ENCODE measurements at regions not wholly inside any gene's neighbourhood (a gene's known extent, or its start where the extent isn't known, plus 50 kb on each side); places are given as distances from the start of the nearest gene placed in this dataset.

DNA sequence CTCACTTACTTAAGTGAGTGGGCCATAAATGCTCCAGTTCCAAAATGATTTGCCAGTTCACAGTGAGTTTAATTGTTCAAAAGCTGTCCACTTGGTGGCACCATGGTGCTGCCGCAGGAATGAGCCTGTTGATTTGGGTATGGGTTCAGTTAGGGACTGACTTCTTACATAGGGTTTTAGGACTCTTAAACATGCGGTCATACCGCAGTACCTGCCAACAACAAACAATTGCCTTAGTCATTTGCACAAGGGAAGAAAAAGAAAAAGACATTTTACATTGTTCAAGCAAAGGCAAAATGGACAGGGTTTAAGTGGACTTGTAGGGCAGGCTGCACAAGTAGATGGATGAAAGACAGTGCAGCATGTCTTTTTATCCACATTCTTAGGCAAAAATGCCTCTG is 80.0 kb upstream of the DBX2 start:
- Histone ChIP-seq H2BK120ac (ENCODE audit: low read depth, low read length) (no peak overlapping the region), H4K8ac (ENCODE audit: low read length) (no peak overlapping the region), H4K91ac (ENCODE audit: low read length) (no peak overlapping the region), H3K4me2 (ENCODE audit: low read length, poor library complexity, severe bottlenecking) (no peak overlapping the region), H2AFZ (ENCODE audit: low read depth, low read length) (no peak overlapping the region), H3K4me1 (ENCODE audit: control insufficient read depth, insufficient read depth, low read depth, low read length) (no peaks in the 10 kb centered on the region), H3K27me3 (ENCODE audit: control insufficient read depth in 1 of 2, insufficient read depth in 1 of 2, low read length in 2 of 2) (peaks cover 5 to 22% of the 10 kb centered on the region in 2 experiments), H3K14ac (ENCODE audit: low read length in 2 of 2) (no peak overlapping the region), H2BK12ac (ENCODE audit: low read length in 2 of 2) (no peak overlapping the region), H3K9ac (ENCODE audit: low read length) (no peak overlapping the region), H2BK15ac (ENCODE audit: low read depth, poor library complexity, severe bottlenecking) (no peak overlapping the region), H3K4ac (ENCODE audit: low read depth in 1 of 2, low read length in 2 of 2) (no peak overlapping the region), H3K36me3 (ENCODE audit: control insufficient read depth in 1 of 2, insufficient read depth in 2 of 2, low read depth in 1 of 2, low read length in 2 of 2) (no peaks in the 10 kb centered on the region), H3K23ac (ENCODE audit: low read length in 2 of 2) (no peak overlapping the region), H2BK5ac (ENCODE audit: low read depth, low read length, poor library complexity, severe bottlenecking) (no peak overlapping the region), H2AK5ac (ENCODE audit: low read length, severe bottlenecking) (no peak overlapping the region), H3K18ac (ENCODE audit: low read depth in 1 of 2, low read length in 2 of 2) (no peak overlapping the region), H3K27ac (ENCODE audit: low read length, poor library complexity, severe bottlenecking) (no peak overlapping the region), H3K9me3 (ENCODE audit: control insufficient read depth, low read length) (no peaks in the 10 kb centered on the region), H3K4me3 (ENCODE audit: insufficient read depth in 1 of 2, low read depth in 1 of 2, low read length in 2 of 2) (no peak overlapping the region), H3K79me1 (replicated peaks; ENCODE audit: low read length, poor library complexity, severe bottlenecking) (no peaks in the 10 kb centered on the region)
- 50% methylated on average over 1 of the region's 3 CpGs for WGBS
- DNase-seq, result peak; percentile 51

DNA sequence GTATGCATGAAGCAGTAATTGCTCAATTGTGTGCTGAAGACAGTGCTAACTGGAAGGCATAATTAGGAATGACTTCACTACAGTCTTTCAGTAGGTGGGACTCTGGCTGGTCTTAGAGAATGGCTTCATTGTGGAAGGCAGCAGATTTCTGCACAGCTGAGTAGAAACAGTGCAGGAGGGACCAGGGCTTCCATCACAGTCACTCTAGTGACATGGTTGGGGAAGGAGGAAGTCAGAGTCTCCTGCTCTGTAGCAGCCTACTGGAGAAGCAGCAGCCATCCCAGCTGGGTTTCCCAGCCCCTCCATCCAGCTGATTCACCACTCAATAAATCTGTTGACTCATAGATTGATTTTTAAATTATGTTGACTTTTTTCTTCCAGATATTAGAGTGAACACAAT is 80.6 kb upstream of the DBX2 start:
- Histone ChIP-seq H2BK5ac (ENCODE audit: low read depth, low read length, poor library complexity, severe bottlenecking) (no peak overlapping the region), H2AK5ac (ENCODE audit: low read length, severe bottlenecking) (no peak overlapping the region), H4K8ac (ENCODE audit: low read length) (no peak overlapping the region), H3K14ac (ENCODE audit: low read length in 2 of 2) (no peak overlapping the region), H3K23ac (ENCODE audit: low read length in 2 of 2) (peak overlapping the region in 1 of 2 experiments; percentile 64), H3K36me3 (ENCODE audit: control insufficient read depth in 1 of 2, insufficient read depth in 2 of 2, low read depth in 1 of 2, low read length in 2 of 2) (no peaks in the 10 kb centered on the region), H3K9ac (ENCODE audit: low read length) (no peak overlapping the region), H3K4ac (ENCODE audit: low read depth in 1 of 2, low read length in 2 of 2) (no peak overlapping the region), H3K27me3 (ENCODE audit: control insufficient read depth in 1 of 2, insufficient read depth in 1 of 2, low read length in 2 of 2) (peaks cover 5 to 19% of the 10 kb centered on the region in 2 experiments), H2AFZ (ENCODE audit: low read depth, low read length) (no peak overlapping the region), H2BK120ac (ENCODE audit: low read depth, low read length) (no peak overlapping the region), H4K91ac (ENCODE audit: low read length) (no peak overlapping the region), H3K79me1 (replicated peaks; ENCODE audit: low read length, poor library complexity, severe bottlenecking) (no peaks in the 10 kb centered on the region), H3K18ac (ENCODE audit: low read depth in 1 of 2, low read length in 2 of 2) (no peak overlapping the region), H3K9me3 (ENCODE audit: control insufficient read depth, low read length) (no peaks in the 10 kb centered on the region), H3K4me3 (ENCODE audit: insufficient read depth in 1 of 2, low read depth in 1 of 2, low read length in 2 of 2) (no peak overlapping the region), H3K27ac (ENCODE audit: low read length, poor library complexity, severe bottlenecking) (no peak overlapping the region), H3K4me1 (ENCODE audit: control insufficient read depth, insufficient read depth, low read depth, low read length) (no peaks in the 10 kb centered on the region), H2BK15ac (ENCODE audit: low read depth, poor library complexity, severe bottlenecking) (no peak overlapping the region), H2BK12ac (ENCODE audit: low read length in 2 of 2) (no peak overlapping the region), H3K4me2 (ENCODE audit: low read length, poor library complexity, severe bottlenecking) (no peak overlapping the region)
- no peak for DNase-seq

DNA sequence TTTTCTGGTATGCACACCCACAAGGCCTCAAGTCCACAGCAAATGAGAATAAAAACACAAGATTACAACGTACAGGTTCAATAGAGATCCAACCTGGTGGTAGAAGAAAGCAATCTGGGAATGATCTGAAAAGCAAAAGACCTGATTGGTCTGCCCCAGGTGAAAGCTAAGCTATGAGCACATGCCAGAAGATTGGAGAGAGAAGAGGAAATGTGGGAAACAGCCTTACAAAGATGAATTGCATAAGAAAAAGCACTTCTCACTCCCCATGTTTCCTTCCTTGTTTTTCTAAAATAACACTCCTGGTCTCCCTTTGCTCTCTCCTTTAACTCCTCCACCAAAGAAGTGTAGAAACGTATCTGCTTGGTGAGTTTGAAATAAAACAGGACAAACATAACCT is 77.3 kb upstream of the ANO6 start:
- H3K4ac ChIP-seq (ENCODE audit: low read depth in 1 of 2, low read length in 2 of 2), result no peak overlapping the region
- no peak overlapping the region for H3K14ac ChIP-seq (ENCODE audit: low read length in 2 of 2)
- no peaks in the 10 kb centered on the region for H3K9me3 ChIP-seq (ENCODE audit: control insufficient read depth, low read length)
- no peaks in the 10 kb centered on the region for H3K79me1 ChIP-seq (replicated peaks; ENCODE audit: low read length, poor library complexity, severe bottlenecking)
- no peak overlapping the region for H4K8ac ChIP-seq (ENCODE audit: low read length)
- H3K4me3 ChIP-seq (ENCODE audit: insufficient read depth in 1 of 2, low read depth in 1 of 2, low read length in 2 of 2), result no peak overlapping the region
- H2BK12ac ChIP-seq (ENCODE audit: low read length in 2 of 2), result no peak overlapping the region
- no peak overlapping the region for H3K4me2 ChIP-seq (ENCODE audit: low read length, poor library complexity, severe bottlenecking)
- H4K91ac ChIP-seq (ENCODE audit: low read length), result no peak overlapping the region
- H3K23ac ChIP-seq (ENCODE audit: low read length in 2 of 2), result no peak overlapping the region
- no peak overlapping the region for H3K18ac ChIP-seq (ENCODE audit: low read depth in 1 of 2, low read length in 2 of 2)
- DNase-seq, result no peak
- no peak overlapping the region for H2BK120ac ChIP-seq (ENCODE audit: low read depth, low read length)
- no peak overlapping the region for H3K27ac ChIP-seq (ENCODE audit: low read length, poor library complexity, severe bottlenecking)
- H3K27me3 ChIP-seq (ENCODE audit: control insufficient read depth in 1 of 2, insufficient read depth in 1 of 2, low read length in 2 of 2), result no peaks in the 10 kb centered on the region
- no peak overlapping the region for H2AFZ ChIP-seq (ENCODE audit: low read depth, low read length)
- no peaks in the 10 kb centered on the region for H3K36me3 ChIP-seq (ENCODE audit: control insufficient read depth in 1 of 2, insufficient read depth in 2 of 2, low read depth in 1 of 2, low read length in 2 of 2)
- 63% methylated on average over 2 of the region's 2 CpGs for WGBS
- H3K4me1 ChIP-seq (ENCODE audit: control insufficient read depth, insufficient read depth, low read depth, low read length), result no peaks in the 10 kb centered on the region
- H3K9ac ChIP-seq (ENCODE audit: low read length), result no peak overlapping the region
- H2AK5ac ChIP-seq (ENCODE audit: low read length, severe bottlenecking), result no peak overlapping the region
- no peak overlapping the region for H2BK15ac ChIP-seq (ENCODE audit: low read depth, poor library complexity, severe bottlenecking)
- H2BK5ac ChIP-seq (ENCODE audit: low read depth, low read length, poor library complexity, severe bottlenecking), result no peak overlapping the region

DNA sequence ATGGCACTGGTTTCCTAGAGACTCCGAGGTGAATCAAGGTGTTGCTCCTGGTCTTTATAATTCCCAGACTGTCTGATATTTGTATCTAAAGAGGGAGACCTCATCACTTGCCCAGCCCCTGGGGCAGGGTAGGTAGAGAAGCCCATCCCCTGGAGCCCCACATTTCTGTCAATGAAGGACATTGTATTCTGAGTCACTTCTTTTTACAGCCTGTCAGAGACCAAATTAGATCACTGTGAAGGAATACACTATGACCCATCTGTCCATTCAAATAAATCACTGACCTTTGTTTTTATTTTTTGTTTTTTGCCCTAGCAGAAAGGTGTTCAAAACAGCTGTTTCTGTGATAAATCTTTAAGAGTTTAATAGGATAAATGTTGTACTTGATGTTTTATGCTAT is 67.9 kb upstream of the ANO6 start:
- Histone ChIP-seq H3K9me3 (ENCODE audit: control insufficient read depth, low read length) (peaks cover 26% of the 10 kb centered on the region), H3K36me3 (ENCODE audit: control insufficient read depth in 1 of 2, insufficient read depth in 2 of 2, low read depth in 1 of 2, low read length in 2 of 2) (no peaks in the 10 kb centered on the region), H2BK120ac (ENCODE audit: low read depth, low read length) (no peak overlapping the region), H3K18ac (ENCODE audit: low read depth in 1 of 2, low read length in 2 of 2) (no peak overlapping the region), H3K14ac (ENCODE audit: low read length in 2 of 2) (no peak overlapping the region), H3K27me3 (ENCODE audit: control insufficient read depth in 1 of 2, insufficient read depth in 1 of 2, low read length in 2 of 2) (peaks cover 5 to 9% of the 10 kb centered on the region in 2 experiments), H2AFZ (ENCODE audit: low read depth, low read length) (no peak overlapping the region), H2AK5ac (ENCODE audit: low read length, severe bottlenecking) (no peak overlapping the region), H2BK12ac (ENCODE audit: low read length in 2 of 2) (no peak overlapping the region), H4K91ac (ENCODE audit: low read length) (no peak overlapping the region), H4K8ac (ENCODE audit: low read length) (no peak overlapping the region), H3K4ac (ENCODE audit: low read depth in 1 of 2, low read length in 2 of 2) (no peak overlapping the region), H3K23ac (ENCODE audit: low read length in 2 of 2) (no peak overlapping the region), H2BK5ac (ENCODE audit: low read depth, low read length, poor library complexity, severe bottlenecking) (no peak overlapping the region), H2BK15ac (ENCODE audit: low read depth, poor library complexity, severe bottlenecking) (no peak overlapping the region), H3K9ac (ENCODE audit: low read length) (no peak overlapping the region), H3K27ac (ENCODE audit: low read length, poor library complexity, severe bottlenecking) (no peak overlapping the region), H3K4me1 (ENCODE audit: control insufficient read depth, insufficient read depth, low read depth, low read length) (no peaks in the 10 kb centered on the region), H3K79me1 (replicated peaks; ENCODE audit: low read length, poor library complexity, severe bottlenecking) (no peaks in the 10 kb centered on the region), H3K4me2 (ENCODE audit: low read length, poor library complexity, severe bottlenecking) (no peak overlapping the region), H3K4me3 (ENCODE audit: insufficient read depth in 1 of 2, low read depth in 1 of 2, low read length in 2 of 2) (no peak overlapping the region)
- DNase-seq, result no peak
- 74% methylated on average over 1 of the region's 1 CpG for WGBS

Measured in mesenchymal stem cell (in vitro differentiated cells and primary cell).